ENCODE measurements at regions not wholly inside any gene's neighbourhood (a gene's known extent, or its start where the extent isn't known, plus 50 kb on each side); places are given as distances from the start of the nearest gene placed in this dataset.

- TF ChIP-seq, protein P1, sequence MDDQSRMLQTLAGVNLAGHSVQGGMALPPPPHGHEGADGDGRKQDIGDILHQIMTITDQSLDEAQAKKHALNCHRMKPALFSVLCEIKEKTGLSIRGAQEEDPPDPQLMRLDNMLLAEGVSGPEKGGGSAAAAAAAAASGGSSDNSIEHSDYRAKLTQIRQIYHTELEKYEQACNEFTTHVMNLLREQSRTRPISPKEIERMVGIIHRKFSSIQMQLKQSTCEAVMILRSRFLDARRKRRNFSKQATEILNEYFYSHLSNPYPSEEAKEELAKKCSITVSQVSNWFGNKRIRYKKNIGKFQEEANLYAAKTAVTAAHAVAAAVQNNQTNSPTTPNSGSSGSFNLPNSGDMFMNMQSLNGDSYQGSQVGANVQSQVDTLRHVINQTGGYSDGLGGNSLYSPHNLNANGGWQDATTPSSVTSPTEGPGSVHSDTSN (IDR thresholded peaks at IDR 0.05; ENCODE audit: insufficient replicate concordance, low read depth, low read length): no peak
- TF ChIP-seq CBX5 (IDR thresholded peaks at IDR 0.05; ENCODE audit: low read depth): no peak
These were observed 220.6 kb upstream of the S100G start (continued) for GRCh38 chrX:16429406-16429805.

GRCh38 chrX:16431266-16431665 is 218.7 kb upstream of the S100G start:
- WGBS (ENCODE audit: insufficient coverage, insufficient replicate concordance, low lambda C conversion rate, missing lambda C conversion rate): 95% methylated on average over 1 of the region's 1 CpG
- Histone ChIP-seq H3K27ac (ENCODE audit: control insufficient read depth, insufficient read depth) (no peak overlapping the region), H3K4me2 (ENCODE audit: control insufficient read depth, insufficient read depth) (no peak overlapping the region), H3K79me2 (ENCODE audit: control insufficient read depth, insufficient read depth, low read length) (no peaks in the 10 kb centered on the region), H3K27me3 (replicated peaks in 1 of 2; ENCODE audit: control insufficient read depth in 2 of 2, insufficient read depth in 2 of 2, low read length in 1 of 2) (peaks cover 0 to 5% of the 10 kb centered on the region in 2 experiments; a peak in 1 of 4 replicates), H3K36me3 (ENCODE audit: control insufficient read depth in 2 of 2, insufficient read depth in 2 of 2, low read length in 1 of 2) (no peaks in the 10 kb centered on the region), H3K9me3 (replicated peaks; ENCODE audit: control insufficient read depth, insufficient read depth, low read length) (no peaks in the 10 kb centered on the region), H4K20me1 (ENCODE audit: control insufficient read depth, insufficient read depth) (no peaks in the 10 kb centered on the region), H3K9ac (ENCODE audit: control insufficient read depth, insufficient read depth, low read length) (no peak overlapping the region), H2AFZ (ENCODE audit: control insufficient read depth, low read depth, low read length) (no peak overlapping the region), H3K4me1 (ENCODE audit: control insufficient read depth, insufficient read depth, low read length) (no peaks in the 10 kb centered on the region), H3K4me3 (no peak overlapping the region)
- intact Hi-C loops (cut with micrococcal nuclease; ENCODE audit: unreplicated experiment) (no loop called here), in situ Hi-C loops (cut with MboI) (no loop called here)
- ChIA-PET CTCF (interaction anchor here (1.2 kb wide), 1 partner anchor 14 kb away, joined by 5 read pairs; no protein-coding TSS in a partner anchor), SMC1A (ENCODE audit: uncharacterized antibody, unreplicated experiment) (no interaction called here), POLR2A (interaction anchor here (0.6 kb wide), 1 partner anchor 282 kb away, joined by 3 read pairs; no protein-coding TSS in a partner anchor), RAD21 (ENCODE audit: unreplicated experiment) (no interaction called here)
- no TSS peak for BruUV-seq (replicated peaks)
- FAIRE-seq (no peak), DNase-seq (ENCODE audit: low read depth, low spot score) (no peak), ATAC-seq (no peak)
- TF ChIP-seq CREB1 (IDR thresholded peaks at IDR 0.05; ENCODE audit: low read depth) (no peak), MXI1 (IDR thresholded peaks at IDR 0.05; ENCODE audit: low read depth, low read length) (no peak), EZH2 (IDR thresholded peaks at IDR 0.05; ENCODE audit: borderline replicate concordance, control insufficient read depth, low read depth, low read length) (no peak), SRF (IDR thresholded peaks at IDR 0.05; ENCODE audit: low read depth in 2 of 2, low read length in 2 of 2) (no peak), CEBPB (IDR thresholded peaks at IDR 0.05; ENCODE audit: borderline replicate concordance in 1 of 2, low read depth in 2 of 2, low read length in 2 of 2) (no peak), FOXM1 (IDR thresholded peaks at IDR 0.05; ENCODE audit: low read depth, low read length) (no peak), ZBTB33 (IDR thresholded peaks at IDR 0.05) (no peak), ASH2L (IDR thresholded peaks at IDR 0.05; ENCODE audit: borderline replicate concordance, low read depth) (no peak), SKIL (IDR thresholded peaks at IDR 0.05; ENCODE audit: low read depth, poor library complexity, severe bottlenecking) (no peak), RB1 (IDR thresholded peaks at IDR 0.05; ENCODE audit: borderline replicate concordance) (no peak)
- TF ChIP-seq, protein P2, sequence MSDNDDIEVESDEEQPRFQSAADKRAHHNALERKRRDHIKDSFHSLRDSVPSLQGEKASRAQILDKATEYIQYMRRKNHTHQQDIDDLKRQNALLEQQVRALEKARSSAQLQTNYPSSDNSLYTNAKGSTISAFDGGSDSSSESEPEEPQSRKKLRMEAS (IDR thresholded peaks at IDR 0.05; ENCODE audit: low read depth, low read length): no peak
- TF ChIP-seq, protein P3, sequence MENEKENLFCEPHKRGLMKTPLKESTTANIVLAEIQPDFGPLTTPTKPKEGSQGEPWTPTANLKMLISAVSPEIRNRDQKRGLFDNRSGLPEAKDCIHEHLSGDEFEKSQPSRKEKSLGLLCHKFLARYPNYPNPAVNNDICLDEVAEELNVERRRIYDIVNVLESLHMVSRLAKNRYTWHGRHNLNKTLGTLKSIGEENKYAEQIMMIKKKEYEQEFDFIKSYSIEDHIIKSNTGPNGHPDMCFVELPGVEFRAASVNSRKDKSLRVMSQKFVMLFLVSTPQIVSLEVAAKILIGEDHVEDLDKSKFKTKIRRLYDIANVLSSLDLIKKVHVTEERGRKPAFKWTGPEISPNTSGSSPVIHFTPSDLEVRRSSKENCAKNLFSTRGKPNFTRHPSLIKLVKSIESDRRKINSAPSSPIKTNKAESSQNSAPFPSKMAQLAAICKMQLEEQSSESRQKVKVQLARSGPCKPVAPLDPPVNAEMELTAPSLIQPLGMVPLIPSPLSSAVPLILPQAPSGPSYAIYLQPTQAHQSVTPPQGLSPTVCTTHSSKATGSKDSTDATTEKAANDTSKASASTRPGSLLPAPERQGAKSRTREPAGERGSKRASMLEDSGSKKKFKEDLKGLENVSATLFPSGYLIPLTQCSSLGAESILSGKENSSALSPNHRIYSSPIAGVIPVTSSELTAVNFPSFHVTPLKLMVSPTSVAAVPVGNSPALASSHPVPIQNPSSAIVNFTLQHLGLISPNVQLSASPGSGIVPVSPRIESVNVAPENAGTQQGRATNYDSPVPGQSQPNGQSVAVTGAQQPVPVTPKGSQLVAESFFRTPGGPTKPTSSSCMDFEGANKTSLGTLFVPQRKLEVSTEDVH (IDR thresholded peaks at IDR 0.05; ENCODE audit: low read depth, partially characterized antibody): no peak

Data from GM12878 (cell line).